HL-60 (cell line): ENCODE measurements at regions not wholly inside any gene's neighbourhood (a gene's known extent, or its start where the extent isn't known, plus 50 kb on each side); places are given as distances from the start of the nearest gene placed in this dataset.

Experiments
- CTCF ChIP-seq: IDR thresholded peaks from one replicate; pipeline ENCODE4 v1.5.1; 2011; ENCODE audit warnings: low read length, control low read depth, inconsistent platforms; ENCODE audit not compliant: insufficient read depth
- POLR2AphosphoS5 ChIP-seq: IDR thresholded peaks from 2 replicates; pipeline ENCODE4 v1.6.1; 2012; ENCODE audit warnings: low read depth
- REST ChIP-seq: IDR thresholded peaks from 2 replicates; pipeline ENCODE4 v1.6.1; 2012; ENCODE audit warnings: low read depth; ENCODE audit not compliant: insufficient replicate concordance

GRCh38 chr3:27046351-27046750 lies 322.8 kb downstream of the NEK10 start:
- TF ChIP-seq POLR2AphosphoS5 (no peak), CTCF (no peak), REST (no peak)
